Activated CD8-positive, alpha-beta memory T cell treated with anti-CD3 and anti-CD28 coated beads, Interleukin-2, amount 50 U/mL, for 48 hours (primary cell): ENCODE measurements at regions not wholly inside any gene's neighbourhood (a gene's known extent, or its start where the extent isn't known, plus 50 kb on each side); places are given as distances from the start of the nearest gene placed in this dataset.
"Not testable (repeated sequence)": the region's sequence is repeated elsewhere in the genome, so short reads cannot be mapped to it uniquely, and the experiment has no call there.

Source experiments
- DNase-seq: peaks from one replicate; pipeline ENCODE4 v3.0.0-alpha.2; 2020

DNA sequence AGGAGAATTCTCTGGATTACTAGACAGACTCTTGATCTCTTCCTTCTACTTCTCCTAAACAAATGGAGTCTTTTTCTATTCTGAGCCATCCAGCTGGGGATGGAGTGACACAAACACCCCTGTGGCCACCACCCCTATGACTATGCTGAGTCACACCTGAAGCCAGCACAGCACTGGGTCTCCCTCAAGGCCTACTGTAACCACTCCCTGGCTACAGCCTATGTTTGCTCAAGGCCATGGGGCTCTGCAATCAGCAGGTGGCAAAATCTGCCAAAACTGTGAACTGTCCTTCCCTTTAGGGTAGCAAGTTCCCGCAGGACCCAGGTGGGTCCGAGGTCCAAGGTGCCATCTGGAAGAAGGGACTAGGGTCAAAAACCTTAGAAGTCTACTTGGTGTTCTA, 132.3 kb downstream of the TINAG start:
- DNase-seq: no peak

DNA sequence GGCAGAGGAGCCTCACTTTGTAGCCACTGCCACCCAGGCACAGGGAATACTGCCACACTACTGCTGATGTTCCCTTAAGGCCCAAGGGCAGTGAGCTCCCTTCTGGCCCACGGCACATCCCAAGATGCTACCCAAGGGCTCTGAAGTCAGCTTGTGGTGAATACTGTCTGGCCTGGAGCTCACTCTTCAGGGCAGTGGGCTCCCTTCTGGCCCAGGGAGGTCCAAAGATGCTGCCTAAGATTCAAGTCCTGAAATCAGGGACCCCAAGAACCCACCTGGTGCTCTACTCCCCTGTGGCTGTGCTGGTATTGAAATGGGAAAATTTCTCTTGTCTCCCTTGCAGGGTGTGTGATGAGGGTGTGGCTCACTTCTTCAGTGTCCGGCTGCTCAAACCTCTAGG, 132.8 kb downstream of the TINAG start:
- no peak for DNase-seq

DNA sequence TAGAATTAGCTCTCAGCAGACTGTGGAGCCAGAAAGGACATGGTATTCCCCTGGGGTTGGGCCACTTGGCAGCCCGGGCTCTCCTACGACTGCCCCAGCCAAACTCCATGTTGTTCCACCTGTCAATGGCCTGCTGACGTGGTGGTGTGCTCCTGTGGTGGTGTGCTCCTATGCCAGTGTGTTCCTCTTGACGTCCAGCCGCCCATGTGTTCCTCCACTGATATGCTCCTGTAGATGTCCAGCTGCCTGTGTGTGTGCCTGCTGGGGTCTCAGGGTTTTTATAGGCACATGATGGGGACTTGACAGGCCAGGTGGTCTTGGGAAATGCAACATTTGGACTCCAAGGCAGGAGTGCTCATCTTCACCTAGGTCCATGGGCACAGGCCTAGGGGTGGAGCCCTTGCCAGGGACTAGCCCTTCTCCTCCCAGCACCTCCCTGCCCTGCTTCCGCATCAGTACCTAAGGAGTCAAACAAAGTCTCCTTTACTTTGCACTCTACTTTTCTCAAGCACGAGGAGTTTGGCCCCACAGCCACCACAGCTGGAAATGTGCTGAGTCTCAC, 133.5 kb downstream of the TINAG start:
- no peak for DNase-seq

DNA sequence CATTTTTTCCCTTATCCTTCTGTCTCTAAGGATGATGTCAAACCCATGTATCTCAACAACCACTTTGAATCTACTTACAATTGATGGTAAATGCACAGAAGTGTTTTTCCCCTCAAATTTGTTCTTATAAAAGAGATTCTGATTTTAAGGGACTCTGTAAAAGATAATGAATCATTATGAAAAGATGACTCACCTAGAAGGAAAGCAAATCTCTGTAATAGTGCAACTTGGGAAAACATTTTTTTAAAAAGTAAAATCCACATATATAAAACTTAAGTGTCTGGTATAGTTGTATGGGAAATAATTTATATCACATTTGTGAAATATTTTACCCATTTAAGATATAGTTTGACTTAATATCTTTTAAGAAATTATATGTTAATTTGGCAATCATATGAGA, 137.0 kb downstream of the TINAG start:
- DNase-seq: no peak

DNA sequence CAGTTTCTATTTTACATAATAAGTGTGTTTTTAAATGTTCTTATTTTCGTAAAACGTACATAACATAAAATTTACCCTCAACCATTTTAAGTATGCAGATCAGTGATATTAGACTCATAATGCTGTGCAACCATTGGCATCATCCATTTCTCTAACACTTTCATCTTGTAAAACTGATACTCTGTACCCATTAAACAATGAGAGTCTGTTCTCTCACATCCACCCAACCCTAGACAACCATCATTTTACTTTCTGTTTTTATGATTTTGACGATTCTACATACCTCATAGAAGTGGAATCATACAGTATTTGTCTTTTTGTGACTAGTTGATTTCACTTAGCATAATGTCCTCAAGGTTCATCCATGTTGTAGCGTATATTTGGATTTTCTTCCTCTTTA, 140.4 kb downstream of the TINAG start:
- DNase-seq: no peak

DNA sequence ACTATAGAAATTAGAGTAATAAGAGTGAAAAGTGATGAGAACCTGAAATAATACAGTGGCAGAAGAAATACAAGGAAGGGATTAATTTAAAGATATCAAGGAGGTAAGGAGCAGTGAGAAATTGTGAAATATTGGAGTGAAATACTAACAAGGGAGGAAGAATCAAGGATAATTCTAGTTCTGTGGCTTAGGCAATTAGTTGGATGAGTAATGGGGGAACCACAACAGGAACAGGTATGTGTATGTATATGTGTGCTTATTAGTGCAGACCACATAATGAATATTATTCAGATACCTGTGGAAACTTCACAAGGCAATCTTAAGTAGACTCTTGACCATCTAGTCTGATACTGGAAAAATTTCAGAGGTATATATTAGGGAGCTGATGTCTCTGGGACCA, 143.3 kb downstream of the TINAG start:
- no peak for DNase-seq

DNA sequence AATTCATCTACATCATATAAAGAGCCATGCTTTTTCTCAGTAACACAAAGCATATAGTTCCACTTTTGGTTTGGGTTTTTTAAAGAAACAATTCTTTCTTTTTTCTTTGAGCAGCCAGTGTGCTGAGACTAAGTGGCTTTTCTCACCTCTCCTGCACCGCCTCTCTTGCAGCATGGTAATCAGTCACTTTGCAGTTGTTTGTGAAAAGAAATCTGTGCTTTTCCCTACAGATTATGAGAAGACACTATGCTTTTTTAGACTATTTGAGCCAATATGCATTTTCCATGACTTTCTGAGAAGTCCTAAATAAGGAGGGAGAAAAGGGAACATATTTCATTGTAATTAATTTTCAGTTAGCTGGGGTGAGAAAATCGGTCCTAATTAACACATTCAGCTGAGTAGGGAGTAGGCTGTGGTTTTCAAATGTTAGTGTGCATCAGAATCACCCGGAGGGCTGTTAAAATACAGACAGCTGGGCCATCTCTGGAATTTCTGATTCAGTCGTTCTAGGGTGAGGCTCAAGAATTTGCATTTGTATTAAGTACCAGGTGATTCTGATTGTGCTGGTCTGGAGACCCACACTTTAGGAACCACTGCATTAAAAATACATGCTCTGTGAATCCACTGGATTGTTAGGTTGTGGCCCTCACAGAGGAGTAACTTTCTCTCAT, 155.2 kb downstream of the TINAG start:
- DNase-seq: no peak

DNA sequence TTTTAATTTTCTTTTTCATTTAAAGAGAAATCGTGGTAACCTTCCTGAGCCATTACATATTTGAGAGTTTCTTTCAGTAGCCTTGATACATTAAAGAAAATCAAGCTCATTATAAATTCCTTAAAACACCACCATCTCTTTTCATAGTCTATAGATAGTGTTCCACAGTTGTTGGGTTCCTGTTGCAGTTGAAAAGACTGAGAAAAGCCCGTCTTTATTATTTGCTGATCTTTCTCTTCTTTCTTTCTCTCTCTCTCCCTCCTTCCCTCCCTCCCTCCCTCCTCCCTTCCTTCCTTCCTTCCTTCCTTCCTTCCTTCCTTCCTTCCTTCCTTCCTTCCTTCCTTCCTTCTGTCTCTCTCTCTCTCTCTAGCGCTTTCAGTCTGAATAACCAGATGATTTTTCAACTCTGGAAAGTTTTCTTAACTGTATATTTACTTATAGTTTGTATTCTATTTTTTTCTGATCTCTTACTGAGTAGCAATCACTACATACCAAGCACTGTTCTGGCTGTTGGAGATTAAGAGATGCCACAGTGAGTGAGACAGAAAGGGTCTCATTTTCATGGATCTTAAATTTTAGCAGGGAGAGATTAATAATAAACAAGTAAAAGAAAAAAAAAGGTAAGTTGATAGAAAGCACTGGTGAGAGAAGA, 157.5 kb downstream of the TINAG start:
- no peak for DNase-seq

DNA sequence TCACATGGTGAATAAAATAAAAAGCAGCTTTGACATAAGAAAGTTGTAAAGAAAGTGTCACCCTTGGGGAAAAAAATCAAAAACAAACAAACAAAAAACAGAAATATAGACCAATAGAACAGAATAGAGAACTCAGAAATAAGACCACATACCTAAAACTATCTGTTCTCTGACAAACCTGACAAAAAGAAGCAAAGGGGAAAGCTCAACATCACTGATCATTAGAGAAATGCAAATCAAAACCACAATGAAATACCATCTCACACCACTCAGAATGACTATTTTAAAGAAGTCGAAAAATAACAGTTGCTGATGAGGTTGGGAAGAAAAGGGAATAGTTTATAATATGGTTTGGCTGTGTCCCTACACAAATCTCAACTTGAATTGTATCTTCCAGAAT, 159.1 kb downstream of the TINAG start:
- no peak for DNase-seq

DNA sequence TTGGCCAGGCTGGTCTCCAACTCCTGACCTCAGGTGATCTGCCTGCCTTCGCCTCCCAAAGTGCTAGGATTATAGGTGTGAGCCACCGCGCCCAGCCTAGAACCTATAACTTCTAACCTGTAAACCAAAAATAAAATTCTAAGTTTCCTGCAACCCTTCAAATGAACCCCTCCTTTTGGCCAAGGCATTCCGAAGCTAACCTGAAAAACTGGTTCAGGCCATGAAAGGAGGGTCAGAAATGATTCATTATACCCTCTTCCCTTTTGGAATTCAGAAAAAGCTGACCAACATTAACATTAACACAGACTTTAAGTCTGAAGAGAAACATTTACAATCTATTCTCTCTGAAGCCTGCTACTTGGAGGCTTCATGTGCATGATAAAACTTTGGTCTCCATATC, 165.1 kb downstream of the TINAG start:
- DNase-seq: no peak

DNA sequence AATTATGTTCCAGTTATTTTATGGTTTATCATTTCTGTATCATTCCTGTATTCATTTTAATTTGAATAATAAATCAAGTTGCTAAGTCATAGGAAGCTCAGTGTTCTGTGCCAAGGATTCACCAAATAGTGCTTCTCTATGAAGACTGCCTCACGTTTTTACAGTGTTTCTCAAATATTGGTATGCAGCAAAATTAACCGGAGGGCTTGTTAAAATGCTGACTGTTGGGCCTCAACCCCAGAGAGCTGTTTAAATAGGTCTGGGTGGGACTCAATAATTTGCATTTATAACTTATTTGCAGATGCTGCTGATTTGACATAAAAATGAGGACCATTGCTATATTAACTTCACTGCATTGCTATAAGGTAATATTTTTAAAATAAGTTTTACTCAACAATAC, 166.7 kb downstream of the TINAG start:
- no peak for DNase-seq

DNA sequence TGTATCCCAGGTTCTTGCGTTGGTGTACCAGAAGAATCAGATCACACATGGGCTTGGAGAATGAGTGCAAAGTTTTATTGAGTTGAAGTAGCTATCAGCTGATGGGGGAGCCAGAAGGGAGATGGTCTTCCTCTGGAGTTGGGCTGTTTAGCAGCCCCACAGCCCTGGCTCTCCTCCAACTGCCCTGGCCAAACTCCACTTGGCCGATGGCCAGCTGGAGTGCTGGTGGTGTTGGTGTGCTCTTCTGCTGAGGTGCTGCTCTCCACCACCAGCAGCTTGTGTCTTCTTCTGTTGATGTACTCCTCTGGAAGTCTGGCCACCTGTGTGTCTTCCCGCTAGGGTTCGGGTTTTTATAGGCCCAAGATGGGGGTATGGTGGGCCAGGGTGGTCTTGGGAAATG, 172.8 kb downstream of the TINAG start:
- DNase-seq: no peak

DNA sequence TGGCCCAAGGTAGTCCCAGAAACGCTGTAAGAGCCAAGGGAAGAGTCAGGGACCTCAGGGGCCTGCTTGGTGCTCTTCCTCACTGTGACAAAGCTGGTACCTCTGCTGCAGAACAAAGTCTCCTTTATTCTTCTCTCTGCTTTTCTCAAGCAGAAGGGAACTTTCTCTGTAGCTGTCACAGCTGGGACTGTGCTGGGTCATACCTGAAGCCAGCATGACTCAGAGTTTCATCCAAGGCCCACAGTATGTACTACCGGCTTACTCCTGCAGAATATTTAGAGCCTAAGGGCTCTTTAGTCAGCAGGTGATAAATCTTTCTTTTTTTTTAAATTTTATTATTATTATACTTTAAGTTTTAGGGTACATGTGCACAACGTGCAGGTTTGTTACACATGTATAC, 183.2 kb downstream of the TINAG start:
- DNase-seq: no peak

DNA sequence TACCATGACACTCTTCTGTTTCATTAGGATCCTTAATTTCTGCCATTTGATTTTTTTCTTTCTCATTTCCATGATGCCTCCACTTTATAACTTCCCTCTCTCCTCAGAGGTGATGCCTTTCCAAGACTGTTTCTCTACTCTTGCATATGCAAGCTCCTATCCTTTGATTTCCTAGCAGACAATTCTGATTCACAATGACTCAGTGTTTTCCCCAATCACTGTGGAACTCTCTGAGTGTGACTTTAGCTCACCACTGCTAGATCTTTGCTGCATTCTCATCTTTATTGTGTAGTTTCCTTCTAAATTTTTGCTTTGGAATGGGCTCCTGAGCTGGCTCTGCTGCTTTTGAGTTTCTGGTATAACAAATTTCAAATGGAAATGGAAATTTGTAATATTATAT, 184.9 kb downstream of the TINAG start:
- DNase-seq: no peak

DNA sequence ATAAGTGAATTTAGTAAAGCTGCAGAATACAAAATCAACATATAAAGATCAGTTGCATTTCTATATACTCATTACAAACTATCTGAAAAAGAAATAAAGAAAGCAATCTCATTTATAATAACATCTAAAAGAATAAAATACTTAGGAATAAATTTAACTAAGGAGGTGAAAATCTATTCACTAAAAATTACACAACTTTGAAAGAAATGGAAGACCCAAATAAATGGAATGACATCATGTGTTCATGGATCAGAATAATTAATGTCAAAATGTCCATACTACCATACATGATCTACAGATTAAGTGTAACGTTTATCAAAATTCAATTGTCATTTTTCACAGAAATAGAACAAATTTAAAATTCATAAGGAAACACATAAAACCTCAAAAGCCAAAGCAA, 194.9 kb downstream of the TINAG start:
- DNase-seq: no peak

DNA sequence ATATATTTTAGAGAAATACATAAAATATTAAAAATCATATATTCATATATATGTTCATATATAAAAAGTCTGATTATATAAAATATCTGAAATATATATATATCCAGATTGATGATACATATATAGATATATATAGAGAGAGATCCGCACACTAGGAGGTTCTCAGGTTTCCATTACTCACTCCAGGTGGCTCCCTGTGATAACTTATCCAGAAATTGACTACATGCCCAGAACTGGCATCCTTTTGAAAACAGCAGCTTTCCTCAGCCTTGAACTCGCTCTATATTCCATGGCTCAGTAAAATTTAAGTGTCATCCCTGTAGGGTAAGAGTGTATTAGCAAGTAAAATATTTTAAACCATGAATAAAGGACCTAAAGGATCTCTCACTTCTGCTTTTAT, 206.8 kb downstream of the TINAG start:
- DNase-seq: no peak

DNA sequence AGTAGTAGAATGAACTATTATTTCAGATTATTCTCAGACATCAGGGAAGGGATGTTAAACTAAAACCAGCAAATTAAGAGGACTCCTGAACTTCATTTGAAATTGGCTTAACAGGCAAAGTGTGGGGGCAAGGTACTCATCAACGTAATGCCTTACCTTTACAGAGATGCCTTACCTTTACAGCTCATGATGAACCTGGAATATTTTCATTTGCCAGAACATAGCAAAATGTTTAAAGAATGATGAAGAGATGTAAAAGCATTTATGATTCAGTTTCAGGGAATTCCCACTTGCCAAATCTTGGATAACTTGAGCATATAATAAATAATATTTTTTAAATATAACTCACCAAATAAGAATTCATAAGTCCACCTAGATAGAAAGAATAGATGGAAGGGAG, 207.5 kb downstream of the TINAG start:
- no peak for DNase-seq

DNA sequence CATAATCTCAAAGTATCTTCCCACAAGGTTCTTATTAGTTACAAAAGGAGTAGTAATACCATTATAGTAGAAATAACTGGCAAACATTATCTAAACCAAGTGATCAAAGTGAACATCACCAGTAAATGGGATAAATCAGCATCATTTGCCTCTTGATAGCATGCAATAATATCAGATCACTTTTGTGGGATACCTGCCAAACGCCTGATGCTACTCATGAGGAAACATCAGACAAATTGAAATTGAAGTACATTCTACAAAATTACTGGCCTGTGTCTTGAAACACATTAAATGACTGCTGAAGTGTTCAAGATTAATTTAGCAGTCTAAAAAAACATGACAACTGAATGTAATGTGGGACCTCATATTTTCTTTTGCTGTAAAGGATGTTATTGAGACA, 208.1 kb downstream of the TINAG start:
- DNase-seq: no peak

DNA sequence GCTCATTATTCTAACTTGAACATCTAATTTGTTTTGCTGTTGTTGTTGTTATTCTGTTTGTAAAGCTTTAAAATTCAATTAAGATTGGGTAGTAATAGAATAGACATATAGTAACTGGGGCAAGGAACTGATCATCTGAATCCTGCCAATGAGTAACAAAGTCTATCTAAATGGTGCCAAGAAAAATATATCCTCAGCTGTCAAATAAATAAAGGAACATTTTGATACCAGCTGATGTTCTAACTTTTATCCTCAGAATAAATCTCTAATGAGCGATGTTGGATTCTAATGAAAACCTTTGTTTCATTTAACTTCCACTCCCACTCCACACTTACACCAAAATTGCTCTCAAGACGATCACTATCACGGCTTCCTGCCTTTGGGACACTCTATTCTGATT, 210.9 kb downstream of the TINAG start:
- DNase-seq: no peak

DNA sequence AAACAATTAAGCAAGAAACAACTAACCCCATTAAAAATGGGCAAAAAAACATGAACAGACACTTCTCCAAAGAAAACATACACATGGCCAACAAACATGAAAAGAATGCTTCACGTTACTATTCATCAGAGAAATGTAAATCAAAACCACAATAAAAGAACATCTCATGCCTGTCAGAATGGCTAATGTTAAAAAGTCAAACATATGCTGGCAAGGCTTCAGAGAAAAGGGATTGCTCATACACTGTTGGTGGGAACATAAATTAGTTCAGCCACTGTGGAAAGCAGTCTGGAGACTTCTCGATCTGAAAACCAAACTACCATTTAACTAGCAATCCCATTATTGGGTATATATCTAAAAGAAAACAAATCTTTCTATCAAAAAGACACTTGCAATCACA, 217.5 kb downstream of the TINAG start:
- no peak for DNase-seq

DNA sequence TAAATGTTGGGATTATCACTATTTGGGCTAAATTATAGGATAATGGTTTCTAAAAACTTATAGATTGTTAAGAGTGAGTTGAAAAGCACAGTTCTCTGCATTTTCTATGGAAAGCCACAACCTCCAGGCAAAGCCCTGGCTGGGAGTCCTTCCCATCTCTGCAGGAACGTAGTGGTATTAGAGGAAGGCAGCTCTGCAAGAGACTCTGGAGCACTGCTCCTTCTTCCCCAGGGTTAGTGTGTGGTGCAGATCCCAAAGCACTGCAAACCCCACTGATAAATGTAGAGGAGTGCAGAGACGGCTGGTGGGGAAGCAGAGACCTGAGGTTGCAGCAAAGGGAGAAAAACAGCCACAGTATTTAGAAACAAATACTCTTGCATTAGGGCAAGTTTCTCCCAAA, 225.3 kb downstream of the TINAG start:
- no peak for DNase-seq

DNA sequence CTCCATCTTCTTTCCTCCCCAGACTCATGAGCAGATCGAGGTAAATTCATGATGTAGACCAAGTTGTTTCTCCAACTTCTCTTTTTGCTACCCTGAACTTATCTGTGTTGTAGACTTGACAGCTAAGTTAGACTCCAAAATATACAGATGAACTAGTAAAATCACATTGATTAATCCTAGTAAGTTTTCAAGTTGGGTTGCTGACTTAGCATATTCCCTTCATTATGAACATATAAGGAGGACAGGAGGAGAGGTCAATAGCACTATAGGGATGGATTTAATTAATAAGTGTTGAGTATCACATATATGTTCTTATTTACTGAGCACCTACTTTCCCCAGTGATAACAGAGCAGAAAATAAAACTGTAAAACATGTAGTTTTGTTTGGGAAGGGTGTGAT, 227.3 kb downstream of the TINAG start:
- no peak for DNase-seq

DNA sequence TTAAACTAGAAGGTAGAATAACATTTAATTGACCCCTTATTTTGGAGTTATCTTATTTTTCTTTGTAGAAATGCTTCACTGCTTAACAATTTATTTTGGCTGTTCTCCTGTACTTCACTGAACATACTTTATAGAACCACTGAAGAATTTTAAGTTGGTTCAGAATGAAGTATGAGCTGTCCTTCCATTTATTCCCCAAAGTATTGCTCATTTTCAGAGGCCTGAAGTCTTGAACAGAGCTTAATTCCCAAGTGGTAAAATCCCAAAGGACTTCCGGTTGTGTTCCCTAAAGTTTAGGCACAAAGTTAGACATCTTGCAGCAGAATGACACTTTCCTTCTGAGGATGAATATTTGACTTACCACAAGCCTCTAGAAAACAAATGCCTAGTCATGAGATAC, 233.3 kb downstream of the TINAG start:
- no peak for DNase-seq

DNA sequence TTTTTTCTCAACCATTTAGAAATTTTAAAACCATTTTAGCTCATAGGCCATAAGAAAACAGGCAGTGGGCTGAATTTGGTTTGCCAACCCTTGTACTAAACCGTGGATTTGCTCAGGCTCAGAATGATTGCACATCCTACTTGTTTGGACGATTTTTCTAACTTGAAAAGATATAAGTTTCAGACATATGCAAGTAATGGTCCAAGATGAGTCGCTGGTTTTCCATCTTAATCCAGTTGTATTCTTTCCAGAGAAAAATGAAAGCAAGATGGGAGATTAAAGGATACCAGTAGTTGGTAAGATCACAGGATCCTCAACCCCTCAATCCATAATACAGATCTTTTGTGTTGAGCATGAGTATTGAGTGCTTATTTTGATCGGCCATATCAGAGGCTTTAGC, 250.9 kb downstream of the TINAG start:
- no peak for DNase-seq

DNA sequence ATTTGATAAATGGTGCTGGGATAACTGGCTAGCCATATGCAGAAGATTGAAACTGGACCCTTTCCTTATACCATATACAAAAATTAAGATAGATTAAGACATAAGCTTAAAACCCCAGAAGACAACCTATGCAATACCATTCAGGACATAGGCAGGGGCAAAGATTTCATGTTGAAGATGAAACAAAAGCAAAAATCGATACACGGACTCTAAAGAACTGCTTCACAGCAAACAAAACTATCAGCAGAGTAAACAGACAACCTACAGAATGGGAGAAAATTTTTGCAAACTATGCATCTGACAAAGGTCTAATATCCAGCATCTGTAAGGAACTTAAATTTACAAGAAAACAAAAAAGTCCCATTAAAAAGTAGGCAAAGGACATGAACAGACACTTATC, 255.9 kb downstream of the TINAG start:
- not testable (repeated sequence) for DNase-seq
